OCI-LY7 (cell line): ENCODE measurements at regions not wholly inside any gene's neighbourhood (a gene's known extent, or its start where the extent isn't known, plus 50 kb on each side); places are given as distances from the start of the nearest gene placed in this dataset. TPM values are rescaled to one million over a fixed set of nuclear protein-coding genes. Genes with fewer than 3 reads are reported as not detected.

Experiments used
- microRNA-seq: library from miRNA; unstranded; fragments of <30 nt; microRNA quantifications from one replicate; pipeline ENCODE4 v1.2.0, GENCODE V29; 2022; ENCODE audit warnings: borderline replicate concordance
- small RNA-seq: library from RNA; depleted of rRNA; stranded (forward); fragments of <200 nt; gene quantifications from one replicate; pipeline ENCODE3, GENCODE V24; 2014

Small RNA genes in the stretch of these regions (microRNA-seq; reads per million reads assigned to microRNA genes)
- not detected for gene MIR4275

Small RNA genes in the stretch of these regions (small RNA-seq; reads per million reads assigned to genes)
- gene RF00019: not detected
- gene RN7SL101P: not detected
